GM12878 (cell line): ENCODE measurements at regions not wholly inside any gene's neighbourhood (a gene's known extent, or its start where the extent isn't known, plus 50 kb on each side); places are given as distances from the start of the nearest gene placed in this dataset.

Source experiments
- ATAC-seq: fragments of 200-7000 bp; cut with Tn5 transposase; 3 replicates; pipeline ENCODE4 v1.9.1; 2020; ENCODE audit warnings: mild to moderate bottlenecking, moderate library complexity
- BruUV-seq: library from RNA; stranded (reverse); fragments of 400-500 nt; replicated peaks from 2 replicates; lab custom pipeline; 2021; lab: Mats Ljungman, UMichigan
- CTCF ChIA-PET: fragments of 300-600 bp; sonication (Branson Sonifier 250); formaldehyde crosslinking; extraction: SDS; loops from one replicate; lab custom pipeline; 2021; ENCODE audit warnings: inconsistent platforms; lab: Yijun Ruan, JAX
- POLR2A ChIA-PET: fragments of 350-600 bp; formaldehyde crosslinking; extraction: SDS; loops from one replicate; lab custom pipeline; 2021; ENCODE audit warnings: inconsistent platforms; lab: Charles Lee
- RAD21 ChIA-PET: fragments of 300-600 bp; sonication (Branson Sonifier 250); formaldehyde crosslinking; loops from one replicate; lab custom pipeline; 2023; ENCODE audit warnings: antibody characterized with exemption; ENCODE audit not compliant: unreplicated experiment; lab: Charles Lee
- SMC1A ChIA-PET: fragments of 300-600 bp; sonication (Branson Sonifier 250); formaldehyde crosslinking; loops from one replicate; lab custom pipeline; 2023; ENCODE audit not compliant: unreplicated experiment, uncharacterized antibody; lab: Charles Lee
- DNase-seq: peaks from one replicate; pipeline ENCODE4 v3.0.0-alpha.2; 2011; ENCODE audit warnings: low read depth, low spot score
- FAIRE-seq: peaks from 3 replicates; lab custom pipeline; 2011; peaks lifted over from hg19 to GRCh38; lab: Jason Lieb, UNC
- H2AFZ ChIP-seq: 2 replicates; pipeline ENCODE4 v1.6.0; 2011; ENCODE audit warnings: low read depth, low read length, control low read depth; ENCODE audit not compliant: control insufficient read depth
- H3K27ac ChIP-seq: 2 replicates; pipeline ENCODE4 v1.5.1; 2011; ENCODE audit warnings: control low read depth; ENCODE audit not compliant: control insufficient read depth, insufficient read depth
- H3K27me3 ChIP-seq, 2 experiments: replicated peaks in 1 of 2; 2 replicates each; pipeline versions ENCODE4 v1.6.0 to v1.6.1; 2011; ENCODE audit warnings: low read length in 1 of 2; ENCODE audit not compliant: control insufficient read depth in 2 of 2, insufficient read depth in 2 of 2
- H3K36me3 ChIP-seq, 2 experiments: 2 replicates each; pipeline ENCODE4 v1.5.1; 2011; ENCODE audit warnings: low read length in 1 of 2; ENCODE audit not compliant: control insufficient read depth in 2 of 2, insufficient read depth in 2 of 2
- H3K4me1 ChIP-seq: 2 replicates; pipeline ENCODE4 v1.6.1; 2011; ENCODE audit warnings: mild to moderate bottlenecking, low read length, moderate library complexity, mixed read lengths; ENCODE audit not compliant: control insufficient read depth, insufficient read depth
- H3K4me2 ChIP-seq: 2 replicates; pipeline ENCODE4 v1.6.0; 2011; ENCODE audit warnings: control low read depth; ENCODE audit not compliant: control insufficient read depth, insufficient read depth
- H3K4me3 ChIP-seq: fragments of 200-600 bp; sonication (generic); 2 replicates; pipeline ENCODE4 v1.5.1; 2016
- H3K79me2 ChIP-seq: 2 replicates; pipeline ENCODE4 v1.6.0; 2011; ENCODE audit warnings: low read length; ENCODE audit not compliant: control insufficient read depth, insufficient read depth
- H3K9ac ChIP-seq: 2 replicates; pipeline ENCODE4 v1.8.0; 2011; ENCODE audit warnings: low read length, control low read depth, mixed read lengths; ENCODE audit not compliant: control insufficient read depth, insufficient read depth
- H3K9me3 ChIP-seq: replicated peaks from 3 replicates; pipeline ENCODE4 v1.5.1; 2011; ENCODE audit warnings: mild to moderate bottlenecking, low read length; ENCODE audit not compliant: control insufficient read depth, insufficient read depth
- H4K20me1 ChIP-seq: 2 replicates; pipeline ENCODE4 v1.6.0; 2011; ENCODE audit not compliant: control insufficient read depth, insufficient read depth
- BACH1 ChIP-seq: fragments of 450-650 bp; IDR thresholded peaks from 2 replicates; pipeline ENCODE4 v1.6.1; 2017; ENCODE audit warnings: mild to moderate bottlenecking, borderline replicate concordance
- BCLAF1 ChIP-seq: fragments of 450-650 bp; IDR thresholded peaks from 2 replicates; pipeline ENCODE4 v1.6.1; 2017; ENCODE audit warnings: antibody characterized with exemption, mild to moderate bottlenecking, moderate library complexity
- EP300 ChIP-seq, 2 experiments: fragments of 150-350 bp in 1 of 2; IDR thresholded peaks; 2 replicates each; pipeline ENCODE4 v1.6.1; 2011 to 2012; ENCODE audit warnings: low read depth in 2 of 2, low read length in 2 of 2, borderline replicate concordance in 1 of 2, improper control_type of control experiment in 1 of 2, inconsistent platforms in 1 of 2; ENCODE audit not compliant: control insufficient read depth in 1 of 2
- GABPA ChIP-seq: IDR thresholded peaks from 2 replicates; pipeline ENCODE4 v1.6.1; 2014; ENCODE audit warnings: antibody characterized with exemption, low read depth, mild to moderate bottlenecking, inconsistent platforms
- HDAC2 ChIP-seq: fragments of 200-600 bp; sonication (generic); IDR thresholded peaks from 2 replicates; pipeline ENCODE4 v1.6.1; 2017
- IRF3 ChIP-seq: fragments of 450-650 bp; IDR thresholded peaks from 2 replicates; pipeline ENCODE4 v1.6.1; 2014; ENCODE audit warnings: mild to moderate bottlenecking
- MEF2A ChIP-seq: IDR thresholded peaks from 2 replicates; pipeline ENCODE4 v1.6.1; 2011; ENCODE audit warnings: low read depth, mild to moderate bottlenecking, low read length, moderate library complexity; ENCODE audit not compliant: insufficient read depth
- NFIC ChIP-seq: IDR thresholded peaks from 2 replicates; pipeline ENCODE4 v1.6.1; 2012; ENCODE audit warnings: low read depth, mild to moderate bottlenecking, inconsistent platforms, low read length, moderate library complexity
- NFXL1 ChIP-seq: fragments of 450-650 bp; IDR thresholded peaks from 2 replicates; pipeline ENCODE4 v1.6.1; 2017; ENCODE audit warnings: antibody characterized with exemption, mild to moderate bottlenecking, borderline replicate concordance
- RUNX3 ChIP-seq: IDR thresholded peaks from 2 replicates; pipeline ENCODE4 v1.6.1; 2012; ENCODE audit warnings: low read length, inconsistent platforms
- SIN3A ChIP-seq: IDR thresholded peaks from 2 replicates; pipeline ENCODE4 v1.6.1; 2012; ENCODE audit warnings: low read depth, low read length, improper control_type of control experiment
- SIX5 ChIP-seq: IDR thresholded peaks from 2 replicates; pipeline ENCODE4 v1.6.1; 2011; ENCODE audit warnings: mild to moderate bottlenecking, low read depth, low read length, moderate library complexity; ENCODE audit not compliant: severe bottlenecking
- SP1 ChIP-seq: IDR thresholded peaks from one replicate; pipeline ENCODE4 v1.6.1; 2011; ENCODE audit warnings: low read depth, low read length
- STAT1 ChIP-seq: fragments of 450-650 bp; conservative IDR thresholded peaks from 2 replicates; pipeline ENCODE4 v1.6.1; 2014; ENCODE audit warnings: antibody characterized with exemption, mild to moderate bottlenecking
- ZBTB33 ChIP-seq: fragments of 450-650 bp; IDR thresholded peaks from 2 replicates; pipeline ENCODE4 v1.6.1; 2017; ENCODE audit warnings: mild to moderate bottlenecking
- ZBTB4 ChIP-seq: fragments of 450-650 bp; formaldehyde crosslinking; IDR thresholded peaks from 2 replicates; pipeline ENCODE4 v1.4.0; 2022; ENCODE audit warnings: mild to moderate bottlenecking, moderate library complexity
- WGBS: methylation state at CpG from one replicate; pipeline ENCODE4 v1.1.6; 2016; ENCODE audit warnings: low lambda C conversion rate; ENCODE audit not compliant: insufficient replicate concordance, insufficient coverage; ENCODE audit errors: missing lambda C conversion rate; 5-methylcytosine and 5-hydroxymethylcytosine counted together
- in situ Hi-C: fragments of 300-500 bp; cut with MboI; formaldehyde crosslinking; loops from 9 replicates; pipeline ENCODE4 v1.14.3; 2018; ENCODE audit warnings: mixed read lengths
- intact Hi-C: fragments of 100-400 bp; cut with micrococcal nuclease; formaldehyde crosslinking; loops from one replicate; pipeline ENCODE4 v1.14.2; 2022; ENCODE audit not compliant: unreplicated experiment

GRCh38 chr3:72692990-72693389 lies 155.3 kb downstream of the SHQ1 start:
- H2AFZ ChIP-seq = no peak overlapping the region
- SMC1A ChIA-PET = interaction anchor here (0.7 to 1.4 kb wide), 2 partner anchors 11 to 46 kb away, joined by 3 read pairs; no protein-coding TSS in a partner anchor
- H3K9me3 ChIP-seq = no peaks in the 10 kb centered on the region
- H3K4me3 ChIP-seq = no peak overlapping the region
- no peak for FAIRE-seq
- no peak overlapping the region for H3K9ac ChIP-seq
- CTCF ChIA-PET = interaction anchor here (0.9 kb wide), 1 partner anchor 740 kb away, joined by 3 read pairs; no protein-coding TSS in a partner anchor
- WGBS = 61% methylated on average over 9 of the region's 9 CpGs
- DNase-seq = no peak
- no peak for ATAC-seq
- H3K27me3 ChIP-seq = no peaks in the 10 kb centered on the region
- H3K27ac ChIP-seq = no peak overlapping the region
- H3K4me1 ChIP-seq = peaks cover 9% of the 10 kb centered on the region
- no peaks in the 10 kb centered on the region for H3K36me3 ChIP-seq
- POLR2A ChIA-PET = no interaction called here
- no peak overlapping the region for H3K4me2 ChIP-seq
- H4K20me1 ChIP-seq = no peaks in the 10 kb centered on the region
- RAD21 ChIA-PET = no interaction called here
- BruUV-seq = no TSS peak
- in situ Hi-C loops = no loop called here
- intact Hi-C loops = no loop called here
- H3K79me2 ChIP-seq = no peaks in the 10 kb centered on the region
- TF ChIP-seq HDAC2 (no peak), RUNX3 (no peak), BACH1 (no peak), GABPA (no peak), NFXL1 (no peak), NFIC (no peak), ZBTB33 (no peak), ZBTB4 (CRISPR knock-in tag) (no peak), EP300 (IDR thresholded peaks at IDR 0.05; ENCODE audit: borderline replicate concordance in 1 of 2, control insufficient read depth in 1 of 2, low read depth in 2 of 2, low read length in 2 of 2) (no peak), SIN3A (no peak), IRF3 (no peak), MEF2A (no peak), STAT1 (no peak), BCLAF1 (no peak), SP1 (no peak), SIX5 (no peak)
